ENCODE measurements at regions not wholly inside any gene's neighbourhood (a gene's known extent, or its start where the extent isn't known, plus 50 kb on each side); places are given as distances from the start of the nearest gene placed in this dataset.

GRCh38 chr22:49586873-49587272 is 240.8 kb downstream of the BRD1 start:
- no peak for DNase-seq (ENCODE audit: low read depth)

- no peak for DNase-seq (ENCODE audit: low read depth)
Observed at GRCh38 chr22:49586244-49586748, 241.4 kb downstream of the BRD1 start.

GRCh38 chr22:49585461-49586243 is 242.0 kb downstream of the BRD1 start:
- DNase-seq (ENCODE audit: low read depth), result no peak

- DNase-seq (ENCODE audit: low read depth), result no peak
Observed at GRCh38 chr22:49583886-49584505, 243.7 kb downstream of the BRD1 start.

- DNase-seq (ENCODE audit: low read depth), result no peak
Observed at GRCh38 chr22:49583341-49583740, 244.3 kb downstream of the BRD1 start.

- no peak for DNase-seq (ENCODE audit: low read depth)
Observed at GRCh38 chr22:49582678-49583077, 245.0 kb downstream of the BRD1 start.

GRCh38 chr22:49582181-49582580 is 245.5 kb downstream of the BRD1 start:
- DNase-seq (ENCODE audit: low read depth), result no peak

- no peak for DNase-seq (ENCODE audit: low read depth)
Observed at GRCh38 chr22:49580024-49580423, 247.6 kb downstream of the BRD1 start.

GRCh38 chr22:49577168-49578060 is 250.3 kb downstream of the BRD1 start:
- no peak for DNase-seq (ENCODE audit: low read depth)

GRCh38 chr22:49576241-49577141 is 251.2 kb downstream of the BRD1 start:
- no peak for DNase-seq (ENCODE audit: low read depth)

GRCh38 chr22:49575703-49576081 is 252.0 kb downstream of the BRD1 start:
- DNase-seq (ENCODE audit: low read depth), result no peak

GRCh38 chr22:49574881-49575702 is 252.6 kb downstream of the BRD1 start:
- no peak for DNase-seq (ENCODE audit: low read depth)

GRCh38 chr22:49574205-49574880 is 253.3 kb downstream of the BRD1 start:
- no peak for DNase-seq (ENCODE audit: low read depth)

GRCh38 chr22:49573109-49573765 is 254.4 kb downstream of the BRD1 start:
- DNase-seq (ENCODE audit: low read depth), result no peak

GRCh38 chr22:49571326-49571725 is 256.3 kb downstream of the BRD1 start:
- DNase-seq (ENCODE audit: low read depth), result no peak

- DNase-seq (ENCODE audit: low read depth), result no peak
Observed at GRCh38 chr22:49570032-49570848, 257.4 kb downstream of the BRD1 start.

- DNase-seq (ENCODE audit: low read depth), result no peak
Observed at GRCh38 chr22:49569286-49570031, 258.2 kb downstream of the BRD1 start.

GRCh38 chr22:49568751-49569285 is 258.9 kb downstream of the BRD1 start:
- no peak for DNase-seq (ENCODE audit: low read depth)

Data from non-pigmented ciliary epithelial cell (primary cell).